Stimulated activated CD8-positive, alpha-beta memory T cell treated with anti-CD3 and anti-CD28 coated beads, Interleukin-2, amount 100 ng/mL, for 48 hours (primary cell): ENCODE measurements at regions not wholly inside any gene's neighbourhood (a gene's known extent, or its start where the extent isn't known, plus 50 kb on each side); places are given as distances from the start of the nearest gene placed in this dataset.
"Not testable (repeated sequence)": the region's sequence is repeated elsewhere in the genome, so short reads cannot be mapped to it uniquely, and the experiment has no call there.

Experiments used
- DNase-seq, 2 donors: peaks; one replicate each; pipeline ENCODE4 v3.0.0-alpha.2; 2020; ENCODE audit warnings: low read depth in 2 of 2

DNA sequence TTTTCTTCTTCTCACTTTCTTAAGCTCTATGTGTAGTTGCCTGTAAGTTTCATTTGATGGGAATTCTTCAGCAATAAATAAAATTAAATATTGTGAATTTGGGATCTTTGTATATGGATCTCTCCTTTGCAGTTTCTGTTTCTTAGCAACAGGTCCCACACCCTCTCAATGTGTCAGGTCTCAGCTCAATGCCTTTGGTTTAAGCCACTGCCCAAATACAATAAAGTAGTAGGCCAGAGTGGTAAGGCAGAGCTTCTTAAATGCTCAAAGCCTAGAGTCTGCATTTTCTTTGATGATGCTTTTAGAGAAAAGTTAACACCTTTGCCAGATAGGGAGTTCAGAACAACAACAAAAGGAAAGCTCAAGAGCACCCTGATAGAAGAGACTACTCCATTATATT, 343.7 kb downstream of the NSUN3 start:
- DNase-seq: no peak

- not testable (repeated sequence) for DNase-seq
Measured at GRCh38 chr3:94412936-94413335, 350.1 kb downstream of the NSUN3 start.

DNA sequence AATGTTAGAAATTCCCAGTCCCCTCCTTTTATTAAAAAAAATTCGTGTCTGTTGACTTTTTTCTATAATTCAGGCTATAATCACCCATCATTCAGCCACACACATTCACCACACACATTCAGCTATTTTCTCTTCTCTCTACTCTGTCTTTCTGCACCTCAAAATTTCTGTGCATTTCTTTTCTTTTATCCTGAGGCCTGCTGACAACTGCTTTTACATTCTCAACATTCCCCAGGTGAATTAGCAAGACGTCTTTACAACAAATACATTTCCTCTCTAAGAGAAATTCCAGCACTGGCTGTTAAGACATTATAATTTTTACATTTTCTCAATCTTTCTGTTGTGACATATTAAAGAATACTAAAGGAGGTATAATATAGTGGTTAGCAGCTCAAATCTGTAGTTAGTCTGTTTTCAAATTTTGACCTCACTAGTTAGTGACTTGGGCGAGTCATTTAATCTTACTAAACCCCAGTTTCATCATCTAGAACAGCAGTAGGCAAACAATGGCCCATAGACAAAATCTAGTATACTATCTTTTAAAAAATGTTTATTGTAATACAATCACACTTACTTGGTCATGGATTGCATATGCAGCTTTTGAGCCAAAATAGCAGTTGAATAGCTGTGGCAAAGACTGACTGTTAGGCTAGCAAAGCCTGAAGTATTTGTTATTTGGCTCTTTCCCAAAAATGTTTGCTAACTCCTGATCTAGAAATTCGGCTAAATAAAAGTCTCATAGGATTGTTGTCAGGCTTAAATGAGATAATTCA, 350.7 kb downstream of the NSUN3 start:
- no peak for DNase-seq

DNA sequence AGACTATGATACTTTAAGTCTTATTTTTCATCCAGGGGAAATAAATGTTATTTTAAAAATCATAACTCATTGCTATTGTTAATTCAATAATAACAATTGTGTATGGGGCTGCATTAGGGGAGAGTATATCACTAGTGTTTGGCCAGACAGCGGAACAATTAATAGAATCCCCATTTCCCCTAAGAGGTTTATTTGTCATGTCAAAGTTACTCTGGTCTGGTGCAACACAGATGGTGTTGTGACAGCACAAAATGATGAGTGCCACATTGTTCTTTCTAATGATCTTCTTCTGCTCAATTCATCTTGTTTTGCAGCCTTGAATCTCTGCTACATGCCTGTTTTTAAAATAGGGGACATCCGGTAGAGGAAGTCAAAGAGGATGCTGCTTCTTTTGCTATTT, 351.6 kb downstream of the NSUN3 start:
- DNase-seq: no peak

DNA sequence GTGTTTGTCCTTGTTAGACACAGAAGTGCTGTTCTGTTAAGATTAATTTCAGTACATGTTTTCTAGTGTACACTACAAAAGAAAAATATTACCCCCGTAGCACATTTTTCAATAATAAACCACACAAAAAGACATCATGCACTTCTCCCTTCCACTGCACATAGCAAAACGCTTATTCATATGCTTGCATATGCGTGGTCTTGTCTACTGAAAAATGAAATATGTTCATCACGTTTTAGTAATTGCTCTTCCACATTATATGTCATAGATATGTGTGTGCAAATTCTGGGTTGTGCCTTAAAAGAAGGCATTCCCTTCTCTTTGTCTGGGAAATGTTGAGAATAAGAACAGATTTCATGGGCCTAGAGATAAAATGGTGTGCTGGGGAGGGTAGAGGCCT, 353.9 kb downstream of the NSUN3 start:
- no peak for DNase-seq

DNA sequence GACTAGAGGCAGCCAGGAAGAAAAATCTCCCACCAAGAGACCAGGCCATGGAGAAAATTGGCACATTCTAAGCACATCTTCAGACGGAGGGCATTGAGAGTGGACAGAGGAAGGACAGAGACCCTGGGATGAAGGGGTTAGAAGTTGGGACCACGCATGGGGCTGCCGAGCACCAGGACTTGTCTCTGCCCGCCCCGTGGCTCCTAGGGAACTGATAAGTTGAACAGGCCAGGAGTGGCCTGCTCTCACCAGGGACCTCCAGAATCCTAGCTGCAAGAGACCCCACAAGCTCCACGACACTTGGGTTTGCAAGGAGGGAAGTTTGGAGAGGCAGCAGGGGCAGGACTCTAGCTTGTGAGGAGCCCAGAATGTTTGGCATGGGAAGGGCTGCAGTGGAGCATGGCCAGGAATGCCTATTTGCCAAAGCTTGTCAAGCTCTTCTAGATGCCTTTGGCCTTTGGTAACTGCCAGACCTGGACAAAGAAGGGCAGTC, 355.1 kb downstream of the NSUN3 start:
- no peak for DNase-seq

GRCh38 chr3:94420931-94421330, 358.1 kb downstream of the NSUN3 start:
- no peak for DNase-seq

GRCh38 chr3:94423578-94423977, 360.7 kb downstream of the NSUN3 start:
- no peak for DNase-seq

DNA sequence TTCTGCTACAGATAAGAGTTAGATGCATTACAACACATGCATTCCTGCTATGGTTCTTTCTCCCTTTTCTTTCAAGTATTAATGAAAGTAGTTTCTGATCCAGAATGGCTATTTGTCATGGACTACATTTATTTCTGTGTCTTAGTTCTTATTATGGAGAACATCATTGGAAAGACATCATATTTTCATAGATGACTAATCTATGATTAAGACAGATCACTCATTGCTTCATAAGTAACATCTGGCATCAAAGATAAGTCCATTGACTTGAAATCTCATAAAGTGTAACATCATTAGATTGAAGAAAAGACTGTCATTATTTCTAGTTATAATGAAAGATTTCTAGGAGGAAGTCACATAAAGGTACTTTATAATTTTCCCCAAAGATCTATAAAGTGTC, 366.7 kb downstream of the NSUN3 start:
- DNase-seq: no peak

DNA sequence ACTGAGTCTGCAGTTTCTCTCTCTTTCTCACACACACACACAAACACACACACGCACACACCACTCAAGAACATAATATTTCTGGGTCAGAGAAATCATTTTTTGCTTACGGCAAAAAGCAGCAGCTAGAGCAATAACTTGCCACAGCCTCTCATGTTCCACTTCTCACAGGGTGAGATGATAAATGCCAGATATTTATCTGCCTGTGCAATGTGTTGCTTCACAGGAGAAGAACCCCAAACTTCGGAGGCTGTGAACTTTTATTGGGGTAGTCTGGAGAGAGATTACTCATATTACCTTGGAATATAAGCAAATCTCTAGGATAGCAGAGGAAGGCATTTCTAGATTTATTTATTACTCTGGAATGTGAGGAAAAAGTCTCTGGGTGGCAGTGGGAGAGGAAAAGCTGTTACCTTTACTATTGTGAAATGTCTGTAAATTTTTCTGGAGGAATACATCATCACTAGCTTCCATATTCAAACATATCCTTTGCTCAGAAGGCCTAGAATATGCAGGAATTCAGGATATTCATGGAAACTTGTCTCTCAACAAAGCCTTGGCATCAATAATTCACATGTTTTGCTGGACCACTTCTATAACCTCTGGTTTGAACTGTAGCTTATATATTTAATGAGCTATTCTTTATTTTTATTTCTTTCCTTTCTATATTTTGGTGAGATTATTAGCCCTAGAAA, 369.2 kb downstream of the NSUN3 start:
- DNase-seq: no peak

GRCh38 chr3:94433811-94434210, 370.9 kb downstream of the NSUN3 start:
- no peak for DNase-seq

GRCh38 chr3:94440767-94441493, 378.1 kb downstream of the NSUN3 start:
- no peak for DNase-seq

DNA sequence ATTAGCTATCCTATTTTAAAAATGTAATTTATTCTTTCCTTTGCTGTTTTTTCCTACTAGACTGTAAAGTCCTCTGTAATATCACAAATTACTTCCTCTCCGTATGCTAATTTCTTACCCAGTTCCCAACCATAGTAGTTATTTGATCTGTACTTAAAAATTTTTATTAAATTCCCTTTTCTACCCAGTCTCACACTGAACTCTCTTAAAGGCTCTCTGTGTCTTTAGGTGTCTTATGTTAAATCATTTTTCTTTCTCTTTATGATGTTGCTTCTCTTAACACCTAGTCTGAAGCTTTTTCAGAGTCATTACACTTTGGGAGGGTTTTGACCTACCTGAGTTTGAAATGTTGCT, 378.6 kb downstream of the NSUN3 start:
- DNase-seq: no peak

DNA sequence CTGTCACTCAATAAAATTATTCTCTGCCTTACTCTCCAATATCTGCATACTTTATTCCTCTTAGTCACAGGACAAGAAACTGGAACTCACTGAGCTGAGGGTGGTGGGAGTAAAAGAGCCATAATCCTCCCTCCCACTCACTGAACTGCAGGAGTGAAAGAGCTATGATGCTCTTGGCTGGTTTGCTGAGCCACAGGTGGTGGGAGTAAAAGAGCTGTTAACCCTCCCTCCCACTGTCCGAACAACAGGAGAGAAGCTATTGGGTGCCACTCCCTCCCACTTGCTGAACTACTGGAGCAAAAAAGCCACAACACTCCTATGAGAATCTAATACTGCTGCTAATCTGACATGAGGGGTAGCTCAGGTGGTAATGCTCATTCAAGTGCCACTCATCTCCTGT, 391.0 kb downstream of the NSUN3 start:
- no peak for DNase-seq

GRCh38 chr3:94459167-94459566, 396.3 kb downstream of the NSUN3 start:
- DNase-seq: no peak

- no peak for DNase-seq
Measured at GRCh38 chr3:94460931-94461330, 398.1 kb downstream of the NSUN3 start.

GRCh38 chr3:94462931-94463330, 400.1 kb downstream of the NSUN3 start:
- DNase-seq: no peak

DNA sequence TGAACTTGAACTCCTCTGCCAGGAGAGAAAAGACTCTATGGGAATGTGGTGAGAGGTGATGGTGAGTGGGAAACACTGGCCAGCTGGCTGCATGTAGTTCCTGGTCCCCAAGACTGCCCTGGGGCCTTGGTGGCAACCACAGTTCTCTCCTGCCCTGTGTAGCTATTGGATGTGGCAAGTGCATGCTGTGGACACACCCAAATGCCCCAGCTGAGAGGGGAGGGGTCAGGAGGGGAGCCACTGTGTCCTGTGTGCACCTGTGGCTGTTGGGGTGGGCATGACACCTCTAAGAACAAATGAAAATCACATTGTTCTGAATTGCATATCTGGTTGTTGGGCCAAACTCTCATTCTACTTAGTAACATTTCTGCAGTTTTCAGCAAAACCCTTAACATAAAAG, 409.6 kb downstream of the NSUN3 start:
- DNase-seq: no peak

DNA sequence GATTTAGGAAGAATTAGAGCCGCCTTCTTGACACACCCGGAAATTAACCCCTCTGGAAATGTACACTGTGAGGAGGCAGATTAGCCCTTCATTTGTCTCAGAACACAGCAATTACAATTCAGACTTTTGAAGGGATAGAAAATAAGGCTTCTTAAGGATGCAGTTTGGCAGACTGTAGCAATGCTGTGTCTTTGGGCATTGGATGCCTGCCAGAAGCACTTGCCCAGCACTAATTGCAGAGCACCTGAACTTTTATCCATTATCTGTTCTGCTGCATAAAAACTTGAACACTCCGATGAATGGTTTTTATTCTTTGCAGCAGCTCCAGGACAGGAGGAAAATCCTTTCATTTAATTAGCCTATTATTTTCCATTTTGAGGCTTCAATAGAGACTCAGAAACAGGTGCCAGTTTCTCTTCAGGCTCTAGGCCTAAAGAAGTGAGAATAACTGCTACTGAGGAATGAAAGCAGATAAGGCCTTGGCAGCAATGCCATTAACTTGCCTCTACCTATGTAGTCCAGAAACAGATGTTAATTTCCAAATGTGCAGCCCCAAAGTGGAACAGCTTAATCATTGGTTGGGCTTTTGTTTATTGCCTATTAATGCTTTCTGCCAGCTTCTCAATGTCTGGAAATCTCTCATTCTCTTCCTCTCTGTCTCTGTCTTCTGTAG, 418.5 kb downstream of the NSUN3 start:
- DNase-seq: no peak

- DNase-seq: no peak
Measured at GRCh38 chr3:94482686-94483085, 419.8 kb downstream of the NSUN3 start.

- DNase-seq: no peak
Measured at GRCh38 chr3:94483403-94483802, 420.5 kb downstream of the NSUN3 start.

GRCh38 chr3:94494992-94495391, 432.1 kb downstream of the NSUN3 start:
- no peak for DNase-seq
